ENCODE measurements at regions not wholly inside any gene's neighbourhood (a gene's known extent, or its start where the extent isn't known, plus 50 kb on each side); places are given as distances from the start of the nearest gene placed in this dataset.
A peak's percentile ranks its signal among the peaks of the same experiment; 100 is the strongest.

GRCh38 chr3:154753101-154753500 is 323.1 kb upstream of the GPR149 start:
- DNase-seq: no peak

GRCh38 chr3:154749514-154749913 is 319.5 kb upstream of the GPR149 start:
- DNase-seq: no peak

GRCh38 chr3:154745929-154746328 is 315.9 kb upstream of the GPR149 start:
- DNase-seq: no peak

- DNase-seq: no peak
Measured at GRCh38 chr3:154745122-154745521, 315.1 kb upstream of the GPR149 start.

GRCh38 chr3:154743418-154743817 is 313.4 kb upstream of the GPR149 start:
- no peak for DNase-seq

GRCh38 chr3:154734468-154734867 is 304.5 kb upstream of the GPR149 start:
- DNase-seq: no peak

GRCh38 chr3:154730186-154730585 is 300.2 kb upstream of the GPR149 start:
- peak; percentile 92 for DNase-seq

- DNase-seq: peak; percentile 92
Measured at GRCh38 chr3:154729741-154730140, 299.8 kb upstream of the GPR149 start.

GRCh38 chr3:154728285-154728684 is 298.3 kb upstream of the GPR149 start:
- DNase-seq: no peak

GRCh38 chr3:154720921-154721320 is 290.9 kb upstream of the GPR149 start:
- no peak for DNase-seq

- no peak for DNase-seq
Measured at GRCh38 chr3:154718053-154718452, 288.1 kb upstream of the GPR149 start.

- no peak for DNase-seq
Measured at GRCh38 chr3:154716170-154716569, 286.2 kb upstream of the GPR149 start.

- no peak for DNase-seq
Measured at GRCh38 chr3:154708554-154708953, 278.6 kb upstream of the GPR149 start.

- no peak for DNase-seq
Measured at GRCh38 chr3:154701055-154701454, 271.1 kb upstream of the GPR149 start.

GRCh38 chr3:154690413-154690812 is 260.4 kb upstream of the GPR149 start:
- DNase-seq: no peak

- DNase-seq: no peak
Measured at GRCh38 chr3:154684440-154684839, 254.4 kb upstream of the GPR149 start.

GRCh38 chr3:154684021-154684420 is 254.0 kb upstream of the GPR149 start:
- DNase-seq: no peak

- DNase-seq: no peak
Measured at GRCh38 chr3:154678041-154678654, 248.2 kb upstream of the GPR149 start.

GRCh38 chr3:154668835-154669234 is 238.8 kb upstream of the GPR149 start:
- DNase-seq: no peak

GRCh38 chr3:154668187-154668586 is 238.2 kb upstream of the GPR149 start:
- DNase-seq: no peak

- no peak for DNase-seq
Measured at GRCh38 chr3:154666542-154666941, 236.6 kb upstream of the GPR149 start.

- DNase-seq: no peak
Measured at GRCh38 chr3:154664714-154665113, 234.7 kb upstream of the GPR149 start.

GRCh38 chr3:154662851-154663250 is 232.9 kb upstream of the GPR149 start:
- DNase-seq: no peak

- no peak for DNase-seq
Measured at GRCh38 chr3:154660811-154661210, 230.8 kb upstream of the GPR149 start.

GRCh38 chr3:154658000-154658399 is 228.0 kb upstream of the GPR149 start:
- DNase-seq: no peak

- no peak for DNase-seq
Measured at GRCh38 chr3:154657218-154657617, 227.2 kb upstream of the GPR149 start.
